Endothelial cell of umbilical vein (primary cell): ENCODE measurements at regions not wholly inside any gene's neighbourhood (a gene's known extent, or its start where the extent isn't known, plus 50 kb on each side); places are given as distances from the start of the nearest gene placed in this dataset.

Experiments
- CTCF ChIP-seq, 2 donors: IDR thresholded peaks; 1 replicate in 1 of 2; 2 replicates in 1 of 2; pipeline ENCODE4 v1.5.1; 2011; ENCODE audit warnings: low read length in 2 of 2, mild to moderate bottlenecking in 2 of 2, moderate library complexity in 2 of 2, control low read depth in 1 of 2, inconsistent platforms in 1 of 2, low read depth in 1 of 2; ENCODE audit not compliant: insufficient read depth in 1 of 2; ENCODE audit errors: extremely low read depth in 1 of 2
- EZH2 ChIP-seq: IDR thresholded peaks from 2 replicates; pipeline ENCODE4 v1.6.1; 2012; ENCODE audit warnings: borderline replicate concordance, low read depth, mild to moderate bottlenecking, moderate library complexity, low read length, inconsistent platforms; ENCODE audit not compliant: severe bottlenecking
- FOS ChIP-seq: IDR thresholded peaks from 2 replicates; pipeline ENCODE4 v1.6.1; 2011; ENCODE audit warnings: mild to moderate bottlenecking, low read length, moderate library complexity, borderline replicate concordance; ENCODE audit not compliant: insufficient read depth
- JUN ChIP-seq: IDR thresholded peaks from 2 replicates; pipeline ENCODE4 v1.6.1; 2011; ENCODE audit warnings: borderline replicate concordance, low read depth; ENCODE audit not compliant: insufficient read length, insufficient read depth
- MAX ChIP-seq: IDR thresholded peaks from 2 replicates; pipeline ENCODE4 v1.6.1; 2011; ENCODE audit not compliant: insufficient read depth, insufficient read length
- POLR2A ChIP-seq: IDR thresholded peaks from 2 replicates; pipeline ENCODE4 v1.6.1; 2012; ENCODE audit warnings: low read depth, mild to moderate bottlenecking, control low read depth, low read length

DNA sequence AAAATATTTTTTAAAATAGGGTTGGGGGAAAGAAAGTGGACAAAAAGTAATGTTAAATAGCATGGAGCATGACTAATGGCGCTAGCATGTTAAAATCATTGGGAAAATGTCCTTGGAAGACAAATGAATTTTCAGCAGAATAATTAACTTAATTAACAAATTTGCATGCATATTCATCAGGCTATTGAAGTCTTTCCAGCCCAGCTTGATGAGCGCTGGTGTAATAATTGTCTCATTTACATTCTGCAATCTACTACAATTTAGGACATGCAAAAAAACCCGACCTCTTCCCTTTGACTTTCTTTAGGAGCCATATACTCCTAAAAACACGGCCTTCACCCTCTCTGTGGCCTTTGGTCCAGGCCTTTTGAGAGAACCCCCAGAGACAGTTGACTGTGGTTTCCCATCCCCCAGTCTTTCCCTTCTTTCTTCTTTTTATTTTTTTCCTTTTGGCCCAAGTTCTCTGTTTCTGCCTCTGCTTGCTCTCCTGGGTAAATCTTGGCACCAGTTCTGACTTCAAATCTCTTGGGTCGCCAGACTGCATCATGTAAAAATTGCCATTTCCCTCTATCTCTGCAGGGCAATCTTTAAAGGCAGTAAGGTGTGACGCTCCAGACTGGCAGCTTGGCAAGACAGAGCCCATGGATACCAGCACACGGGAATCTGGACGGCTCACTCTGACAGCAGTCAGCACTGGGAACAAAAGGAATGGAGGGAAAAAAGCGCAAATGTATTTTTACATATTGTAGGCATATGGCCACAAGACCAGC lies 105.5 kb downstream of the NEUROD6 start:
- no peak for TF ChIP-seq CTCF (IDR thresholded peaks at IDR 0.05; ENCODE audit: extremely low read depth in 1 of 2, insufficient read depth in 1 of 2, low read depth in 1 of 2, low read length in 2 of 2)
- TF ChIP-seq EZH2, result no peak
- TF ChIP-seq FOS, result no peak
- no peak for TF ChIP-seq JUN
- no peak for TF ChIP-seq POLR2A
- no peak for TF ChIP-seq MAX
